Lung (tissue), 11 donors: ENCODE measurements at regions not wholly inside any gene's neighbourhood (a gene's known extent, or its start where the extent isn't known, plus 50 kb on each side); places are given as distances from the start of the nearest gene placed in this dataset.

Experiments
- ATAC-seq: fragments of 200-7000 bp; cut with Tn5 transposase; one replicate; pipeline ENCODE4 v1.9.1; 2020; ENCODE audit warnings: moderate number of reproducible peaks; ENCODE audit not compliant: insufficient read depth, low FRiP score
- DNase-seq, 3 donors: peaks; one replicate each; pipeline ENCODE4 v3.0.0-alpha.2; 2013 to 2017
- H3K27ac ChIP-seq, 2 donors: one replicate each; pipeline ENCODE4 v1.5.1; 2013; ENCODE audit warnings: mild to moderate bottlenecking in 2 of 2, moderate library complexity in 2 of 2, control low read depth in 1 of 2, inconsistent platforms in 1 of 2, low read depth in 1 of 2, low read length in 1 of 2
- H3K27me3 ChIP-seq, 3 donors: one replicate each; pipeline ENCODE4 v1.5.1; 2013; ENCODE audit warnings: low read length in 2 of 3; ENCODE audit not compliant: control insufficient read depth in 3 of 3, insufficient read depth in 3 of 3
- H3K36me3 ChIP-seq, 4 donors: one replicate each; pipeline ENCODE4 v1.5.1; 2013; ENCODE audit warnings: low read length in 4 of 4, mild to moderate bottlenecking in 1 of 4, moderate library complexity in 1 of 4; ENCODE audit not compliant: control insufficient read depth in 4 of 4, insufficient read depth in 4 of 4
- H3K4me1 ChIP-seq, 5 donors: one replicate each; pipeline ENCODE4 v1.5.1; 2013; ENCODE audit warnings: low read length in 5 of 5, mild to moderate bottlenecking in 2 of 5, moderate library complexity in 1 of 5; ENCODE audit not compliant: control insufficient read depth in 5 of 5, insufficient read depth in 5 of 5
- H3K4me3 ChIP-seq: one replicate; pipeline ENCODE4 v1.5.1; 2013; ENCODE audit warnings: mild to moderate bottlenecking, control low read depth, moderate library complexity
- H3K9ac ChIP-seq, 2 donors: one replicate each; pipeline ENCODE4 v1.5.1; 2013; ENCODE audit warnings: low read length in 2 of 2, control low read depth in 1 of 2; ENCODE audit not compliant: insufficient read depth in 1 of 2
- H3K9me3 ChIP-seq, 4 donors: one replicate each; pipeline ENCODE4 v1.5.1; 2013; ENCODE audit warnings: low read length in 3 of 4, mild to moderate bottlenecking in 1 of 4, moderate library complexity in 1 of 4; ENCODE audit not compliant: control insufficient read depth in 4 of 4, insufficient read depth in 3 of 4
- WGBS, 2 donors: extraction: QIAGEN DNeasy Blood & Tissue Kit; methylation state at CpG; one replicate each; pipeline ENCODE4 v1.1.7; 2013; 5-methylcytosine and 5-hydroxymethylcytosine counted together
- TF ChIP-seq, protein P1 (sequence below): IDR thresholded peaks from 2 replicates; pipeline ENCODE4 v1.5.1; 2012; ENCODE audit warnings: mild to moderate bottlenecking; ENCODE audit errors: control extremely low read depth, extremely low read depth
- donor health status: control.
- donor health status: control.
- donor health status: Bipolar disorder and iron deficiency.
- donor health status: healthy.
- donor health status: DM: yes; HTN: yes; CAD: no.

GRCh38 chr5:16313761-16314160 lies 134.2 kb upstream of the MARCHF11 start:
- peaks cover 0 to 3% (median 0%) of the 10 kb centered on the region in 4 donors for H3K9me3 ChIP-seq
- H3K9ac ChIP-seq: no peak overlapping the region
- H3K4me1 ChIP-seq: no peaks in the 10 kb centered on the region
- ATAC-seq (no peak), DNase-seq (no peak)
- WGBS, 2 donors: 47 to 55% methylated on average over 3 of the region's 3 CpGs
- H3K36me3 ChIP-seq: no peaks in the 10 kb centered on the region
- no peak overlapping the region for H3K4me3 ChIP-seq
- no peak overlapping the region for H3K27ac ChIP-seq
- TF ChIP-seq, protein P1, sequence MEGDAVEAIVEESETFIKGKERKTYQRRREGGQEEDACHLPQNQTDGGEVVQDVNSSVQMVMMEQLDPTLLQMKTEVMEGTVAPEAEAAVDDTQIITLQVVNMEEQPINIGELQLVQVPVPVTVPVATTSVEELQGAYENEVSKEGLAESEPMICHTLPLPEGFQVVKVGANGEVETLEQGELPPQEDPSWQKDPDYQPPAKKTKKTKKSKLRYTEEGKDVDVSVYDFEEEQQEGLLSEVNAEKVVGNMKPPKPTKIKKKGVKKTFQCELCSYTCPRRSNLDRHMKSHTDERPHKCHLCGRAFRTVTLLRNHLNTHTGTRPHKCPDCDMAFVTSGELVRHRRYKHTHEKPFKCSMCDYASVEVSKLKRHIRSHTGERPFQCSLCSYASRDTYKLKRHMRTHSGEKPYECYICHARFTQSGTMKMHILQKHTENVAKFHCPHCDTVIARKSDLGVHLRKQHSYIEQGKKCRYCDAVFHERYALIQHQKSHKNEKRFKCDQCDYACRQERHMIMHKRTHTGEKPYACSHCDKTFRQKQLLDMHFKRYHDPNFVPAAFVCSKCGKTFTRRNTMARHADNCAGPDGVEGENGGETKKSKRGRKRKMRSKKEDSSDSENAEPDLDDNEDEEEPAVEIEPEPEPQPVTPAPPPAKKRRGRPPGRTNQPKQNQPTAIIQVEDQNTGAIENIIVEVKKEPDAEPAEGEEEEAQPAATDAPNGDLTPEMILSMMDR: no peak
- peaks cover 0 to 2% (median 0%) of the 10 kb centered on the region in 3 donors for H3K27me3 ChIP-seq

GRCh38 chr5:16312785-16313184 lies 133.2 kb upstream of the MARCHF11 start:
- 78 to 83% methylated on average over 3 of the region's 3 CpGs for WGBS, 2 donors
- DNase-seq (no peak), ATAC-seq (no peak)

GRCh38 chr5:16311666-16312065 lies 132.1 kb upstream of the MARCHF11 start:
- DNase-seq: no peak
- Histone ChIP-seq H3K36me3 (no peaks in the 10 kb centered on the region), H3K4me1 (no peaks in the 10 kb centered on the region), H3K27me3 (peaks cover 0 to 2% (median 0%) of the 10 kb centered on the region in 3 donors), H3K9me3 (peaks cover 0 to 3% (median 0%) of the 10 kb centered on the region in 4 donors), H3K9ac (no peak overlapping the region), H3K4me3 (no peak overlapping the region), H3K27ac (no peak overlapping the region)
- no peak for ATAC-seq
- TF ChIP-seq, protein P1: no peak
- 76 to 82% methylated on average over 2 of the region's 2 CpGs for WGBS, 2 donors

More at GRCh38 chr5:16312785-16313184, 133.2 kb upstream of the MARCHF11 start:
- TF ChIP-seq, protein P1: no peak
- peaks cover 0 to 2% (median 0%) of the 10 kb centered on the region in 3 donors for H3K27me3 ChIP-seq
- no peaks in the 10 kb centered on the region for H3K36me3 ChIP-seq
- no peak overlapping the region for H3K9ac ChIP-seq
- no peak overlapping the region for H3K4me3 ChIP-seq
- H3K9me3 ChIP-seq: peaks cover 0 to 3% (median 0%) of the 10 kb centered on the region in 4 donors
- no peak overlapping the region for H3K27ac ChIP-seq
- no peaks in the 10 kb centered on the region for H3K4me1 ChIP-seq

DNA sequence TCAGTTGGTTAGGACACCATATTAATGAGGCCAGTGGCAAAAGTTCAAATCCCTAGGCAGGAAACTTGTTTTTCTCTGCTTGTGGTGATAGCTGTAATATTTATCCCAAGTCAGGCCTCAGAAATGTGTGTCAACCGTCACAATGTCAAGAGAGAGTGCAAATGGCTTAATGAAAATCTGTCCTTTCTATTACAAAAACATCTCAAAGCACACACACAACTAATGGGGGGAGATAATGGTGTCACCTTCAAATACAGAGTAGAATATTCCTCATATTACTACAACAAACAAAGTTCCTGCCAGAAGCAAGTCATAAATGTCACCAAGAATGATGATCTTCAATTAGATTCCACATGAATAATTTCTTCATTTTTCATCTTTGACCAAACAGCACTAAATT lies 127.2 kb upstream of the MARCHF11 start:
- no peak for DNase-seq

More for the DNA sequence above, 127.2 kb upstream of the MARCHF11 start:
- no peaks in the 10 kb centered on the region for H3K4me1 ChIP-seq
- peaks cover 0 to 2% (median 0%) of the 10 kb centered on the region in 3 donors for H3K27me3 ChIP-seq
- H3K27ac ChIP-seq: no peak overlapping the region
- no peaks in the 10 kb centered on the region for H3K36me3 ChIP-seq
- WGBS, 2 donors: 49 to 67% methylated on average over 1 of the region's 1 CpG
- no peak overlapping the region for H3K9ac ChIP-seq
- no peaks in the 10 kb centered on the region for H3K9me3 ChIP-seq
- TF ChIP-seq, protein P1: no peak
- no peak for ATAC-seq
- H3K4me3 ChIP-seq: no peak overlapping the region
